GM23338 (cell line): ENCODE measurements at regions not wholly inside any gene's neighbourhood (a gene's known extent, or its start where the extent isn't known, plus 50 kb on each side); places are given as distances from the start of the nearest gene placed in this dataset.

Experiments used
- ATAC-seq: fragments of 200-7000 bp; cut with Tn5 transposase; 3 replicates; pipeline ENCODE4 v1.9.1; 2020
- DNase-seq: peaks from one replicate; pipeline ENCODE4 v3.0.0-alpha.2; 2015; ENCODE audit warnings: low spot score
- H2AFZ ChIP-seq: fragments of 200-600 bp; sonication (generic); 2 replicates; pipeline ENCODE4 v1.8.0; 2016; ENCODE audit warnings: antibody characterized with exemption, mild to moderate bottlenecking, moderate library complexity
- H3F3A ChIP-seq: fragments of 200-600 bp; sonication (generic); replicated peaks from 2 replicates; pipeline ENCODE4 v1.8.0; 2017; ENCODE audit warnings: antibody characterized with exemption, mixed run types, low read depth
- H3K27ac ChIP-seq: fragments of 200-600 bp; sonication (generic); 2 replicates; pipeline ENCODE4 v1.6.1; 2016; ENCODE audit warnings: low read depth
- H3K27me3 ChIP-seq: fragments of 200-600 bp; sonication (generic); 2 replicates; pipeline ENCODE4 v1.8.0; 2016; ENCODE audit warnings: mild to moderate bottlenecking, mixed run types, moderate library complexity; ENCODE audit not compliant: insufficient read depth
- H3K36me3 ChIP-seq: fragments of 200-600 bp; sonication (generic); 2 replicates; pipeline ENCODE4 v1.8.0; 2016; ENCODE audit warnings: mild to moderate bottlenecking; ENCODE audit not compliant: insufficient read depth
- H3K4me1 ChIP-seq: fragments of 200-600 bp; sonication (generic); 2 replicates; pipeline ENCODE4 v1.8.0; 2016; ENCODE audit warnings: mild to moderate bottlenecking, moderate library complexity; ENCODE audit not compliant: insufficient read depth
- H3K4me2 ChIP-seq: fragments of 200-600 bp; sonication (generic); 2 replicates; pipeline ENCODE4 v1.7.1; 2017; ENCODE audit warnings: mixed run types
- H3K4me3 ChIP-seq: fragments of 200-600 bp; sonication (generic); 2 replicates; pipeline ENCODE4 v1.6.1; 2016; ENCODE audit warnings: mixed run types
- H3K79me2 ChIP-seq: fragments of 200-600 bp; sonication (generic); replicated peaks from 2 replicates; pipeline ENCODE4 v1.8.0; 2017; ENCODE audit warnings: mild to moderate bottlenecking; ENCODE audit not compliant: insufficient read depth
- H3K9me2 ChIP-seq: fragments of 200-600 bp; sonication (generic); 2 replicates; pipeline ENCODE4 v1.8.0; 2017; ENCODE audit not compliant: insufficient read depth
- H4K20me1 ChIP-seq: fragments of 200-600 bp; sonication (generic); replicated peaks from 2 replicates; pipeline ENCODE4 v1.8.0; 2017; ENCODE audit warnings: mild to moderate bottlenecking; ENCODE audit not compliant: insufficient read depth
- H3K27ac Mint-ChIP-seq: 2 replicates; pipeline ENCODE4 v1.8.0; 2020; ENCODE audit warnings: inconsistent platforms, mild to moderate bottlenecking, moderate library complexity, mixed read lengths
- H3K27me3 Mint-ChIP-seq: 3 replicates; pipeline ENCODE4 v1.8.0; 2022; ENCODE audit warnings: low read depth, mild to moderate bottlenecking, moderate library complexity, mixed read lengths, inconsistent platforms; ENCODE audit not compliant: insufficient read depth, poor library complexity
- H3K36me3 Mint-ChIP-seq: 3 replicates; pipeline ENCODE4 v1.8.0; 2021; ENCODE audit warnings: low read depth, mild to moderate bottlenecking, inconsistent platforms, moderate library complexity, mixed read lengths
- H3K4me1 Mint-ChIP-seq: 3 replicates; pipeline ENCODE4 v1.8.0; 2020; ENCODE audit warnings: mild to moderate bottlenecking, inconsistent platforms, mixed read lengths
- H3K4me3 Mint-ChIP-seq: 3 replicates; pipeline ENCODE4 v1.8.0; 2021; ENCODE audit warnings: moderate library complexity, mild to moderate bottlenecking, inconsistent platforms, mixed read lengths
- H3K9me3 Mint-ChIP-seq: 3 replicates; pipeline ENCODE4 v1.8.0; 2020; ENCODE audit warnings: moderate library complexity, mild to moderate bottlenecking, inconsistent platforms, mixed read lengths
- EZH2phosphoT487 ChIP-seq: fragments of 200-600 bp; sonication (generic); IDR thresholded peaks from one replicate; pipeline ENCODE4 v1.8.1; 2018; ENCODE audit warnings: antibody characterized with exemption; ENCODE audit not compliant: unreplicated experiment
- NANOG ChIP-seq: IDR thresholded peaks from 2 replicates; pipeline ENCODE4 v1.6.1; 2016; ENCODE audit warnings: antibody characterized with exemption, borderline replicate concordance
- TF ChIP-seq, protein P1 (sequence below): fragments of 250-450 bp; sonication (Bioruptor Pico); IDR thresholded peaks from 2 replicates; pipeline ENCODE4 v1.5.0; 2020; ENCODE audit warnings: mild to moderate bottlenecking, moderate library complexity

DNA sequence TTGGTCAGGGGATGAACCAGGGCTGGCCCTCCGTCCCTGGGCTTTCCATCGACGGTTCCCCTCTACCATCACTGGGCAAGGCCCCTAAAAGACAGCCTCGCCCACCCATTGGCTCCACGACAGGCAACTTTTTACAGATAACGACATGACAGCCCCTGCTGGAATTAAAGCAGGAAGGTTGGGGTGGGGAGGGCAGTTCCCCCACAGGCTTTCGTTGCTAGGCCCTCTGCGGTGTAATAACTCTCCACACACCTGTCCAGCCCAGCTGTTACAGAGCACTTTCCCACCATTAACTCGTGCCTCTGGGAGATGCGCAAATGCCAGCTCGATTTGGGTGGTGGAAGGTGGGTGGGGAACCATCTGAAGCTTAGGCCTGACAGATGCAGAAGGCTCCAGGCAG is 264.2 kb upstream of the TLE3 start (continued):
- TF ChIP-seq, protein P1, sequence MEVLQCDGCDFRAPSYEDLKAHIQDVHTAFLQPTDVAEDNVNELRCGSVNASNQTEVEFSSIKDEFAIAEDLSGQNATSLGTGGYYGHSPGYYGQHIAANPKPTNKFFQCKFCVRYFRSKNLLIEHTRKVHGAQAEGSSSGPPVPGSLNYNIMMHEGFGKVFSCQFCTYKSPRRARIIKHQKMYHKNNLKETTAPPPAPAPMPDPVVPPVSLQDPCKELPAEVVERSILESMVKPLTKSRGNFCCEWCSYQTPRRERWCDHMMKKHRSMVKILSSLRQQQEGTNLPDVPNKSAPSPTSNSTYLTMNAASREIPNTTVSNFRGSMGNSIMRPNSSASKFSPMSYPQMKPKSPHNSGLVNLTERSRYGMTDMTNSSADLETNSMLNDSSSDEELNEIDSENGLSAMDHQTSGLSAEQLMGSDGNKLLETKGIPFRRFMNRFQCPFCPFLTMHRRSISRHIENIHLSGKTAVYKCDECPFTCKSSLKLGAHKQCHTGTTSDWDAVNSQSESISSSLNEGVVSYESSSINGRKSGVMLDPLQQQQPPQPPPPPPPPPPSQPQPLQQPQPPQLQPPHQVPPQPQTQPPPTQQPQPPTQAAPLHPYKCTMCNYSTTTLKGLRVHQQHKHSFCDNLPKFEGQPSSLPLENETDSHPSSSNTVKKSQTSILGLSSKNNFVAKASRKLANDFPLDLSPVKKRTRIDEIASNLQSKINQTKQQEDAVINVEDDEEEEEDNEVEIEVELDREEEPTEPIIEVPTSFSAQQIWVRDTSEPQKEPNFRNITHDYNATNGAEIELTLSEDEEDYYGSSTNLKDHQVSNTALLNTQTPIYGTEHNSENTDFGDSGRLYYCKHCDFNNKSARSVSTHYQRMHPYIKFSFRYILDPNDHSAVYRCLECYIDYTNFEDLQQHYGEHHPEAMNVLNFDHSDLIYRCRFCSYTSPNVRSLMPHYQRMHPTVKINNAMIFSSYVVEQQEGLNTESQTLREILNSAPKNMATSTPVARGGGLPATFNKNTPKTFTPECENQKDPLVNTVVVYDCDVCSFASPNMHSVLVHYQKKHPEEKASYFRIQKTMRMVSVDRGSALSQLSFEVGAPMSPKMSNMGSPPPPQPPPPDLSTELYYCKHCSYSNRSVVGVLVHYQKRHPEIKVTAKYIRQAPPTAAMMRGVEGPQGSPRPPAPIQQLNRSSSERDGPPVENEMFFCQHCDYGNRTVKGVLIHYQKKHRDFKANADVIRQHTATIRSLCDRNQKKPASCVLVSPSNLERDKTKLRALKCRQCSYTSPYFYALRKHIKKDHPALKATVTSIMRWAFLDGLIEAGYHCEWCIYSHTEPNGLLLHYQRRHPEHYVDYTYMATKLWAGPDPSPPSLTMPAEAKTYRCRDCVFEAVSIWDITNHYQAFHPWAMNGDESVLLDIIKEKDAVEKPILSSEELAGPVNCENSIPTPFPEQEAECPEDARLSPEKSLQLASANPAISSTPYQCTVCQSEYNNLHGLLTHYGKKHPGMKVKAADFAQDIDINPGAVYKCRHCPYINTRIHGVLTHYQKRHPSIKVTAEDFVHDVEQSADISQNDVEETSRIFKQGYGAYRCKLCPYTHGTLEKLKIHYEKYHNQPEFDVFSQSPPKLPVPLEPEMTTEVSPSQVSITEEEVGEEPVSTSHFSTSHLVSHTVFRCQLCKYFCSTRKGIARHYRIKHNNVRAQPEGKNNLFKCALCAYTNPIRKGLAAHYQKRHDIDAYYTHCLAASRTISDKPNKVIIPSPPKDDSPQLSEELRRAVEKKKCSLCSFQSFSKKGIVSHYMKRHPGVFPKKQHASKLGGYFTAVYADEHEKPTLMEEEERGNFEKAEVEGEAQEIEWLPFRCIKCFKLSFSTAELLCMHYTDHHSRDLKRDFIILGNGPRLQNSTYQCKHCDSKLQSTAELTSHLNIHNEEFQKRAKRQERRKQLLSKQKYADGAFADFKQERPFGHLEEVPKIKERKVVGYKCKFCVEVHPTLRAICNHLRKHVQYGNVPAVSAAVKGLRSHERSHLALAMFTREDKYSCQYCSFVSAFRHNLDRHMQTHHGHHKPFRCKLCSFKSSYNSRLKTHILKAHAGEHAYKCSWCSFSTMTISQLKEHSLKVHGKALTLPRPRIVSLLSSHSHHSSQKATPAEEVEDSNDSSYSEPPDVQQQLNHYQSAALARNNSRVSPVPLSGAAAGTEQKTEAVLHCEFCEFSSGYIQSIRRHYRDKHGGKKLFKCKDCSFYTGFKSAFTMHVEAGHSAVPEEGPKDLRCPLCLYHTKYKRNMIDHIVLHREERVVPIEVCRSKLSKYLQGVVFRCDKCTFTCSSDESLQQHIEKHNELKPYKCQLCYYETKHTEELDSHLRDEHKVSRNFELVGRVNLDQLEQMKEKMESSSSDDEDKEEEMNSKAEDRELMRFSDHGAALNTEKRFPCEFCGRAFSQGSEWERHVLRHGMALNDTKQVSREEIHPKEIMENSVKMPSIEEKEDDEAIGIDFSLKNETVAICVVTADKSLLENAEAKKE: no peak
- TF ChIP-seq EZH2phosphoT487: no peak
- TF ChIP-seq NANOG: no peak

DNA sequence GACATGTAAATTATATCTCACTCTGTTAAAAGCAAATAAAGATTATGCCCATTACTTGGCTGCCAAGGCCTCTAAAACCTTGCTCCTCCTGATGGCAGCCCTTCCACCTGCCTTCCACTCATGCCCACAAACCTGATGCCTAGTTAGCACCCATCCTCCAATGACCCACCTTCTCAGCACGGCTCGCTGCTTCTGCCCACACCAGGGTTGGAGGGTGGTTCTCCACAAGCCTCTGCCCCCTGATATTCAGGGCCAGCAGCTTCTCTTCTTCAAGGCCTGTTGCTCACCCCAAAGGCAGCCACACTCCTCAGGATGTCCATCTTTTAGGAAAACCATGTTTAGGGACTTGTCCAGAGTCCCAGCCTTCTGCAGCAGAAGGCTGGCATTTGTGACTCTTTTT is 263.4 kb upstream of the TLE3 start:
- H3K4me3 ChIP-seq: no peak overlapping the region
- Mint-ChIP-seq H3K4me3 (no peak overlapping the region), H3K27ac (no peak overlapping the region), H3K4me1 (peaks cover 5% of the 10 kb centered on the region; the same call in 2 of the 3 replicates), H3K9me3 (peaks cover 3% of the 10 kb centered on the region; the same call in 1 of the 3 replicates), H3K36me3 (no peaks in the 10 kb centered on the region), H3K27me3 (peaks cover 5% of the 10 kb centered on the region)
- H3K9me2 ChIP-seq: no peaks in the 10 kb centered on the region
- no peaks in the 10 kb centered on the region for H4K20me1 ChIP-seq
- no peak overlapping the region for H3K27ac ChIP-seq
- H2AFZ ChIP-seq: no peak overlapping the region
- H3K4me2 ChIP-seq: no peak overlapping the region
- no peaks in the 10 kb centered on the region for H3K27me3 ChIP-seq
- no peak for ATAC-seq
- H3F3A ChIP-seq: no peaks in the 10 kb centered on the region
- DNase-seq: no peak
- no peaks in the 10 kb centered on the region for H3K79me2 ChIP-seq
- H3K4me1 ChIP-seq: no peaks in the 10 kb centered on the region
- no peak for TF ChIP-seq EZH2phosphoT487
- H3K36me3 ChIP-seq: no peaks in the 10 kb centered on the region
